Sigmoid colon (tissue), 4 donors: ENCODE measurements at regions not wholly inside any gene's neighbourhood (a gene's known extent, or its start where the extent isn't known, plus 50 kb on each side); places are given as distances from the start of the nearest gene placed in this dataset.

Source experiments
- CTCF ChIP-seq, 4 experiments: fragments of 450-650 bp in 3 of 4; fragments of 200-600 bp in 1 of 4; IDR thresholded peaks; one replicate each; pipeline ENCODE4 v1.5.1; 2016 to 2019; ENCODE audit warnings: antibody characterized with exemption in 4 of 4, mild to moderate bottlenecking in 3 of 4, moderate library complexity in 2 of 4
- POLR2A ChIP-seq, 2 donors: fragments of 450-650 bp; IDR thresholded peaks; one replicate each; pipeline ENCODE4 v1.6.1; 2016; ENCODE audit warnings: antibody characterized with exemption in 2 of 2, mild to moderate bottlenecking in 2 of 2, moderate library complexity in 2 of 2
- POLR2AphosphoS5 ChIP-seq, 4 donors: sonication (generic); formaldehyde crosslinking; IDR thresholded peaks; one replicate each; pipeline ENCODE4 v1.6.1; 2017; ENCODE audit warnings: antibody characterized with exemption in 4 of 4

- TF ChIP-seq CTCF (IDR thresholded peaks at IDR 0.05) (no peak), POLR2A (IDR thresholded peaks at IDR 0.05) (no peak), POLR2AphosphoS5 (IDR thresholded peaks at IDR 0.05) (no peak)
Measured at GRCh38 chr11:130546438-130546837, 98.0 kb downstream of the ADAMTS15 start.
